Skeletal muscle cell (primary cell): ENCODE measurements at regions not wholly inside any gene's neighbourhood (a gene's known extent, or its start where the extent isn't known, plus 50 kb on each side); places are given as distances from the start of the nearest gene placed in this dataset.
"Not testable (repeated sequence)": the region's sequence is repeated elsewhere in the genome, so short reads cannot be mapped to it uniquely, and the experiment has no call there.

Experiments
- DNase-seq: peaks from one replicate; pipeline ENCODE4 v3.0.0-alpha.2; 2010; ENCODE audit warnings: low read depth
- H3K4me3 ChIP-seq: 2 replicates; pipeline ENCODE4 v1.5.1; 2011; ENCODE audit warnings: low read depth, mild to moderate bottlenecking, control low read depth, low read length, moderate library complexity

DNA sequence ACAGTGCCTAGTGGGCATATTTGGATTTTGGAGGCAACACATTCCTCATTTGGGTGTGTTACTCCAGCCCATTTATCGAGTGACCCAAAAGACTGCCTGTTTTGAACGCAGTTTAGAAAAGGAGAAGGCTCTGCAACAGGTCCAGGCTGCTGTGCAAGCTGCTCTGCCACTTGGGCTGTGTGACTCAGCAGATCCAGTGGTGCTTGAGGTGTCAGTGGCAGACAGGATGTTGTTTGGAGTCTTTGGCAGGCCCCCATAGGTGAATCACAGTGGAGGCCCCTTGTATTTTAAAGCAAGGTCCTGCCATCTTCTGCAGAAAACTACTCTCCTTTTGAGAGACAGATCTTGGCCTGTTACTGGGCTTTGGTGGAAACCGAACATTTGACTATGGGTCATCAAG is 104.0 kb downstream of the DNAJB9 start:
- not testable (repeated sequence) for H3K4me3 ChIP-seq, DNase-seq

DNA sequence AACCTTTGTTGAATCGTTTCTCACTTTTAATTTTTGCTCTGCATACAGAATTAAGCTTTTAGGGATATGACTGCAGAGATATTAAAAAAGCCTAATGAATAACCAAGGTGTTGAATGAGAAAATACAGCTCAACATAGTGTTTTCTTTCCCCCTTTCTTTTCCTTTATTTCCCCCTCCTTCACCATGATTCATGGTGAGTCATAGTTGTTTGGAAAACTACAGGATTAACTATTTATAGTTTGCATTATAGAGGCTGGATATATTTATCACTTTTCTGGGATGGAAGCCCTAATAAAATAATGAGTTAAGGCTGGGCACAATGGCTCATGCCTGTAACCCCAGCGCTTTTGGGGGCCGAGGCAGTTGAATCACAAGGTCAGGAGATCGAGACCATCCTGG is 115.0 kb downstream of the DNAJB9 start:
- no peak for DNase-seq
- H3K4me3 ChIP-seq: no peak overlapping the region

DNA sequence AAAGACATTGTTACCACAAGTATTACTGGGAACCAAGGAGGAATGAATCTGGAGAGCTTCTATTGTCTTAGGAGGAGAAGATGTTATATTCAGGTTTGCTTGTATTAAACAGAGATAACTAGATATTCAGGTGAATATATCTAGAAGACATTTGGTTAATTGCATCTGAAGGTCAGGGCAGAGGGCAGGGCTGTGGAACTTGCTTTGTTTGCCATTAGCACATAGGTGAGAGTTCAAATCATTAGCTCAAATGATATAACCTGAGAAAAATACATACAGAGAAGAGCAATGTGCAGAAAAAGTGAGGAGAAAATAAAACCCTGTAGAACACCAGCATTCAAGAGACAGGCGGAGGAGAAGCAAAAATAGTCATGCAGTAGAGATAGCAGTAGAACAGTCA is 116.8 kb downstream of the DNAJB9 start:
- H3K4me3 ChIP-seq: no peak overlapping the region

DNA sequence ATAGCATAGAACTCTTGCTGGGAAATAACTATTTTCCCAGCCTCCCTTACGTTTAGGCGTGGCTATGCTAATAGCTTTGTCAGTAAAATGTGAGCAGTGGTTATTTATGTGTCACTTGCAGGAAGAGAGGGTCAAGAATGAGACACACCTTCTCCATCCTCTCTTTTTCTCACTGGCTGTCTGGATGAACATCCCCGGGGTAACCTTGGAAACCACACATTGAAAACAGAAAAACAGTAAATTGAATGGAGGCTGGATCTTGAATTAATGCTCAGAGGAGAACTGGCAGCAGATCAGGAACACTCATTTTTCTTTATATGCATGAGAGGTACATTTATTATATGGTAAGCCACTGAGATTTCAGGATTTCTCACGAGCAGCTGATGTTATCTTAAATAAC is 127.6 kb downstream of the DNAJB9 start:
- H3K4me3 ChIP-seq: no peak overlapping the region
- DNase-seq: no peak

More for the DNA sequence above, 116.8 kb downstream of the DNAJB9 start:
- DNase-seq: no peak

DNA sequence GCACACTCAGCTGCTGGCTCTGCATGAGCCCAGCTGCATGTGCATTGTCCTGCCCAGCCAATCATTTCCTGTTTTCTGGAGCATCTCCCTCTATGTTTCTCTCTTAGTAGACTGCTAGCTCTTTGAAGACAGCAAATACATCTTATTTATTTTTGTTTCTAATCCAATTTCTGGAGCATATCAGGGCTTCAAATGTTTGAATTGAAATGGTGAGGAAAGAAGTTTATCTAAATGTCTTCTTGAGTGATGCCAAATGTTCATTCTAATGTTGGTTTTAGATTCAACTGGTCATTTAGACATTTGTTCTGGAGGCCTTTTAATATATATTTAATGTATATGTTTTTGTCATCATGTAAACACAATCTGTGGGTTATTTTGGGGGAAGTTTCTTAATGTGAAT is 141.9 kb downstream of the DNAJB9 start:
- no peak overlapping the region for H3K4me3 ChIP-seq
- no peak for DNase-seq

DNA sequence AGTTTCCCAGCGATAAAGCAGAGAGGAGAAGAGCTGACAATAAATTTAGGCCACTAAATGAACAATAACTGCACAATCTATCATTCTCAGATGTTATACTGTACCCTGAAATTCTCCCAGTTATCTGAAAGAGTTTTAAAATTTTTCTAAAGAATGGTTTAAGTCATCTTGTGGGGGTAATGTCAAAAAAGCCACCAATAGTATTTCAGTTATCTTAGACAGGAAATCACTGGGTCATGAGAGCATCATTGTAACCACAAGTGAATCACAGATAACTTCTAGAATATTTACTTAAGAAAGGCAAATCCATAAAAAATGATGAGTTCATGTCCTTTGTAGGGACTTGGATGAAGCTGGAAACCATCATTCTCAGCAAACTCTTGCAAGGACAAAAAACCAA is 147.1 kb downstream of the DNAJB9 start:
- DNase-seq: peak; percentile 14

DNA sequence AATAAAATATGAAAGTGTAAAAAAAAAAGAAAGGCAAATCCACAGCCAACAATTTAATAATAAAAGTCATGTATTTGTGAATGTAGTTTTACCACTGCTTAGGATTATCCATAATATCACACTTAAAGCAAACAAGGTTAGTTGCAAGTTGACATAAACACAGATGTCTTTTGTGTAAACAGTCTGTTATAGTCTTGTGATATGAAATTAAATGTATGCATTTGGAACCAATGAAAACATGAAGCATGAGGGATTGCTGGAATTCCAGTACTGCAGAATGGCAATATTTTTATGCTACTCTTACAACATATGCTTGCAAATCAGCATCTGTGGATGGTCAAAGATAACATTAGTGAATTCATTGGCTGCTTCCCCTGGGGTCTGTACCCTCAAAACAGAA is 148.1 kb downstream of the DNAJB9 start:
- no peak overlapping the region for H3K4me3 ChIP-seq
- no peak for DNase-seq

More for the DNA sequence above, 147.1 kb downstream of the DNAJB9 start:
- no peak overlapping the region for H3K4me3 ChIP-seq

DNA sequence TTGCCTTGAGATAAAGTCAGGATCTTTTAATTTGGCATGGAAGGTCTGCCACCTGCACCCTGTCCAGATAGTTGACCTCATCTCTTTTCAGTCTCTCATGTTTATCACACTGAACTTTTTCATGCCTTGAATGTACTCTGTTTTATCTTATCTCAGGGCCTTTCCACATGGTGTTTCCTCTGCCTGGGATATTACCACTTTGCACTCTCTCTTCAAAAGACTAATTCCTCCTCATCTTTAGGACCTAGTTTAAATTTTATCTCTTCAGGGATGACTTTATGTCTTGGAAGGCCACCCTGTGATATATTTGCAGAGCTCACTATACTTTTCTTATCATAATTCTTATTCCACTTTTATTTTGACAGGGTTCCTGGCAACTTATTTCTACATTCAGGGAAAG is 150.0 kb downstream of the DNAJB9 start:
- H3K4me3 ChIP-seq: no peak overlapping the region
- no peak for DNase-seq

DNA sequence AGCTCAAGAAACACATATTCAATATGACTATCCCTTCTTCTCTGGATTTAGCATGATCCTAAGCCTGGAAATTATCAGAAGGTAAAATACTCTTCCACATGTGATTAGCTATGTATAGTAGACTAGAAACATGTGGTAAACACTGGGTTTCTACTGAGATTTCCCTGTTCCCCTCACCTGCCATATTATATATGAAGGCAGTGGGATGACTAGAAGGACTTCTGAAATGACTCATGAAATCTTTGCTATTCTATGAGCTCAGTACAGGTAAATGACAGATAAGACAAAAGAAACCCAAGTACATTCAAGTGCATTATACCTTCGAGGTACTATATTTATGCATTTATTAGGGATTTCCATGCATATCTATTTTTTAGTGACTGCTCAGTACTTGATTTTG is 152.9 kb downstream of the DNAJB9 start:
- DNase-seq: no peak
- no peak overlapping the region for H3K4me3 ChIP-seq

DNA sequence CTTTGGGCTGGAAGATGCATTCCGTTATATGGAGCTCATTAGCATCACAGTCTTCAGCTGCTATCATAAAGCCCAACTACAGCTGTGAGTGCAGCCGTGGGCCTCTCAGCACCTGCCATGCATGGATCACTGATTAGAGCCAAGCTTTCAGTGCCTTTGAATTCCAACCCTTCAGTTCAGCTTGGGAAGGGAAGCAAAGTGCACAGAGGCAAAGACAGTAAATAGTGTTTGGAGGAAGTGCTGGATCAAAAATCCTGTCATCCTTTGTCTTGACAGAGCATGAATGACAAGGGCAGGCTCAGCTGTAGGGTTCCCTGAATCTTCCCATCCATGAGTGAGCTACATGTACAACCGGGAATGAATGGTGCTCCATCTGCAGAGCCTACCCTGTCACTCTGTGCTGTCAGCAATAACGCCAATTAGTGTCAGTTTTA is 153.7 kb downstream of the DNAJB9 start:
- H3K4me3 ChIP-seq: no peak overlapping the region
- DNase-seq: peak; percentile 13

DNA sequence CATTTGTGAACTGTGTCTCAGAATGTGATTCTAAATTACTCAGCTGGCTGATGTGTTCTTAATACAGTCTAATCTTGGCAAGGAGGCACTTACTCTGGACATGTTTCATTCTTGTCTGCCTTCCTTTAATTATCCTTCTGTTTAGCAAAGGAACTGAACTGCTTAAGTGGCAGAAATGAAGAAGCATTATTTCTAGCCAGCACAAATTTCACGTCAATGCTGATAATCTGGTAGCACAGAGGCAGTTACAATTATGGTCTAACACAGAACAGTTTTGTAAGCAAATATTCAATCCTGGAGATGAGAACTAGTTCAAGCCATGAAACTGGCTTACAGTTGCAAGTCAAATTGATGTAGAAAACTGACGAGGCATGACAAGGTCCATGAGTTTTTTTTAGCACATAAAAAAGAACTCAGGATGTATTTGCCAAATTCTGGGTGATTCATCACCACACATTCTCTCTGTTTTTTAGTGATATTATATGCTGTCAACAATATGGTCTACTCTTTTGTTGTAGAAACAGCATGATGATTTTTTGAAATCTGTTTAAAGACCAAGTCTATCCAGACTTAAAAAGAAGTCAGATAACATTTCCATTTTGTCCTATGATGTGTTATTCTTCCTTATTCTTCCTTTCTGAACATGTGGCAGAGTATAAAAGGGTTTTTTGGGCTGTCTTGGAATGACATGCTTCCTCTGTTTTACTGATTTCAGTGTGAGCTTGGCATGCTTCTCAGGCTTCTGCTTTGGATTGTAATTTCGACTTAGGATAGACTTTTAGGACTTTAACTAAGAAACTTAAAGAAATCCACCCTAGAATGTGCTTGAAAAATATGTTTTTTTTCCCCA is 154.8 kb downstream of the DNAJB9 start:
- no peak for DNase-seq

DNA sequence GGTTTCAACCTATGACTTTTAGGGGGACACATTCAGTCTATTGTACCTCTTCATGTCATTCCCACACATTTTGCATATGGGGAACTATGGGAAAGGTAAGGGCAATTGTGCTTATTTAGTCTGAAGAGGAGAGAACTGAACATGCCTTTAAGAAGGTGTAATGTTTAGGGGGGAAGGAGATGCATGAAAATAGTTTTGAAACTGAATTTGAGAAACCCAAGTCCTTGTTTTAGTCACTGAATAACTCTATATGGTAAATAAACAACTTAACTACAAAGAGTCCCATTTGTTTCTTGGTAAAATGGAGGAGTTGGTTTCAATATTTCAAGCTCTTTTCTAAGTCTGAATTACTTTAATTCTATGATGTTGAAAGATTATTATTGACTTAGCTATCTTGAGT is 166.1 kb downstream of the DNAJB9 start:
- no peak overlapping the region for H3K4me3 ChIP-seq

More for the DNA sequence above, 154.8 kb downstream of the DNAJB9 start:
- H3K4me3 ChIP-seq: no peak overlapping the region

DNA sequence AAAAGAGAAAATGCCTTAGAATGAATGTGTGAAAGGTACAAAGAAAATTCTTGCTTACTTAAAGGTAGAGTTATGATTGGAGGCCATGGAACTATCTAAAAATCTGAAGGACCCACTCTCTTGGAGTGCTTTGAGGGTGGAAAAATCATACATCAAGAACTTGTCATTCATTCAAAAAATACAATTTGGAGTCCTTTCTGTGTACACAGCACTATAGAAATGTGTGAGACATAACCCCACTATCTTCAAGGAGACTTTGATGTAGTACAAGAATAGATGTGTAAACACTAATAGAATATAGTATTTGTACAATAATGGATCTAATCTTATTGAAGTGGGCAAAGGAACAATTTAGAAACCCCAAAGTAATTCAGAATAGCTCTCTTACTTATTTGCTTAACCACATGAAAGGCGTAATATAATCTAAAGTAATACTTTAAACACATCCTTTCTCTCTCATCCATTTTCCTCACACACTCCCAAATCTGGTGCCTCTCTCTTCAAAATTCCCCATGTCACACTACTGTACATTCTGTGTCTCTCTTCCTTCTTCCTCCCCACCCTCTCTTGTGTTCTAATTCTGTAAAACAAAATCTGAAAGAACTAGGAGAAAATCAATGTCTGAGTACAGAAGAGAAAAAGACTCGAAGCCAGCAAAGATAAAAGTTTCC is 166.7 kb downstream of the DNAJB9 start:
- no peak for DNase-seq
- no peak overlapping the region for H3K4me3 ChIP-seq

More for the DNA sequence above, 166.1 kb downstream of the DNAJB9 start:
- no peak for DNase-seq

DNA sequence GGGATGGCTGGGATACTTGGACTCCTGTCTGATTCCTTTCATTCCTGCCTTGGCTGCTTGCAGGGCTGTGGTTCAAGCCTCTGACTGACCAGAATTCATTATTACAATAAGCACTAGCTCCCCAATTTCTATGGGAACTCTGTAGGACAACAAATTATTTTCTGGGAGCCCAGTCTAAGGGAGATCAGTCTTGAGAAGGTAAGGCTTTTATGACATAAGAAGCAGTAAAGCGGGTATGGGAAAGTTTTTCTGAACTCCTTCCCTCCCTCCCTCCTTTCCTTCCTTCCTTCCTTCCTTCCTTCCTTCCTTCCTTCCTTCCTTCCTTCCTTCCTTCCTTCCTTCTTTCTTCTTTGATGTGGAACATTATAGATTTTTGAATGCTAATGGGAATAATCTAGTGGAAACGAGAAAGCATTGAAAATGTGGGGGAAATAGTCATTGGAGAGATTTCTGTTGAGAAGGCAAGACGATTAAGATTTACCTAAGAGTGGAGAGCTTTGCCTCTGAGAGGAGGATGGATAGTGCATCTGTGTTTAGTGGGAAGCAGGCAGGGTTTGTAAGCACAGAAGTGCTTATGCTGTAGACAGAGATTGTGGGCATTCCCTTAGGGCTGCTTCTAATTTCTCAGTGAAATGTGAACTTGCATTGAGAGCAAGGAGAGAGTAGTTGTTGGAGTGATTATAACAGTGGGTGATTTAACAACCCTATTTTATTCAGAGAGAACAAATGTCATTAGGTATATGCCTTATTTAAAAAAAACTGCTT is 201.5 kb downstream of the DNAJB9 start:
- DNase-seq: no peak
- no peak overlapping the region for H3K4me3 ChIP-seq

DNA sequence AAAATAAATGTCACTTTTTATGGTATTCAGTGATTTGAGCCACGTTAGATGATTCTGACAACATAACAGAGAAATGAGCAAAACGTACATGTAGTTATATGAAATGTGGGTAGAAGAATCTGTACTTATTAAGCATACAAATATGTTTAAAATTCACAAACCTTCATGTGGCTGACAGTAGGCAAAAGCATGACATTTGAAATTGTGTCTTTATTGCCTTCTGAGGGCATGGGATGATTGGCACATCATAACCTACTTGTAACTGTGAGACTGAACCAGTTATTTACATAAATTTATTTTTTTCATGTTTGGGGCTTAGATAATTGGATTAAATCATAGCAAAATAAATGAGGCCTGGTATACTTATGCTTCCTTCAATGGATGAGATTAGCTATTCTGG is 202.2 kb downstream of the DNAJB9 start:
- no peak for DNase-seq

DNA sequence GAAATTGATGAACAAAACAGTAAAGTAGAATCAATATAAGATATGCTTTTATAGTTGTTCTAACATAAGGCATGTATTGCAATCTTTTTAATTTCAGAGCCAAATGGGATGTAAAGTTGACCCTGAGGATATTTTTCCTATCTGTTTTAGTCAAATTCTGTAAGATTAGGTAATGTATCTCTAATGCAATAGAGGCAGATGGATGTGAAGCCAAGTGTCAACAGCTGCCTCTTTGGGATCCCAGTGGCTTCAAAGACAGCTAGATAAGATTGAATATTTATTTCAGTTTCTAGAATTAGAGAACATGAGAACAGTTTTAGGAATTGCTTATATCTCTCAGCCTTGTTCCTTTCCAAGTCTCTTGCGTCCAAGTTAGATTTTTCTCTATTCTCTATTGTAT is 208.3 kb downstream of the DNAJB9 start:
- H3K4me3 ChIP-seq: no peak overlapping the region

More for the DNA sequence above, 202.2 kb downstream of the DNAJB9 start:
- H3K4me3 ChIP-seq: no peak overlapping the region

DNA sequence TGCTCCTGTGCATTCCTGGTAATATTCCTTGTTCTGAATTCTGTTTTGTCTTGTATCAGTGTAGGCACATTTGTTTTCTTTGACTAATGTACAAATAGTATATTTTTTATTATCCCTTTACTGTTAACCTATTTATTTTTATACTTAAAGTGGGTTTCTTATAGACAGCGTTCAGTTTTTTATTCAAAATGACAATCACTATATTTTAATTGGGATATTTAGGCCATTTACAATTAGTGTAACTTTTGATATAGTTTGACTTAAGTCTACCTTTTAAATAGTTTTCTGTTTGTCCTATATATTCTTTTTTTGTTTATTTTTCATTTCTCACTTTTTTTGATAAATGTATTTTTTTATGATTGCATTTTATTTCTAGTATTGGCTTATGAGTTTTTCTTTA is 219.8 kb downstream of the DNAJB9 start:
- H3K4me3 ChIP-seq: no peak overlapping the region
- DNase-seq: no peak

More for the DNA sequence above, 208.3 kb downstream of the DNAJB9 start:
- DNase-seq: no peak

DNA sequence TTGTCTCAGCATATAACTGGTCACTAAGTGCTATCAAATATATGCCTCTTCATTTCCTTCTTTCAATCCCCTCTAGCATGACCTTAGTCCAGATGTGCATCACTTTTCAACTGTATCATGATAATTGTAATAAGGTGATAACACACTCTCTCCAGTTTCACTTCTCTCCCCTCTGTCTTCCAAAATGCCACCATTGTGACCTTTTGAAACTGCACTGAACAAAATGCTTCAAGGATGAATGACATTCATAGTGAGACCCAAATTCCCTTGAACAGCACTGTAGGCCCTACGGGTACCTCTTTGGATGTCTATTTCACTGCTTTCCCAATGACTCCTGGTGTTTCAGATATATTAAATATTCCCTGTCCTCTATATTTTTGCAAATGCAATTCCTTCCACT is 224.8 kb downstream of the DNAJB9 start:
- H3K4me3 ChIP-seq: no peak overlapping the region
- DNase-seq: no peak

DNA sequence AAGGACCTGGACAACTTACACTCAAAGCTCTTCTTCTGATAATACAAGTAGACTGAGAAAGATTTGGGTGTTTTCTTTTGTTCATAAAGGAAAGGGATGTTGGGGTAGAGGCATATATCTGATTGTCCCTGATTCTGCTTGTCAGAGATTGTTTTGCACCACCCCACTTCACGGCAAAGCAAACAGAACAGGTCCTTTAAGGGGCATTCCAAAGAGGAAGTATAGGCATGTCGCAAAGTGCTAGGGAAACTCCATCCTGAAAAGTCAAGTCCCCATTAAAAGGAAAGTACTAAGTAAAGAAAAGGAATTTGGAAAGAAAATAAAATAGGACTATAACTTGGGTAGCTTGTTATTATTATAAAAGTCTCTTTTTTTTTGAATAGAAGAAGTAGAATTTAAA is 233.0 kb downstream of the DNAJB9 start:
- no peak overlapping the region for H3K4me3 ChIP-seq
- no peak for DNase-seq

DNA sequence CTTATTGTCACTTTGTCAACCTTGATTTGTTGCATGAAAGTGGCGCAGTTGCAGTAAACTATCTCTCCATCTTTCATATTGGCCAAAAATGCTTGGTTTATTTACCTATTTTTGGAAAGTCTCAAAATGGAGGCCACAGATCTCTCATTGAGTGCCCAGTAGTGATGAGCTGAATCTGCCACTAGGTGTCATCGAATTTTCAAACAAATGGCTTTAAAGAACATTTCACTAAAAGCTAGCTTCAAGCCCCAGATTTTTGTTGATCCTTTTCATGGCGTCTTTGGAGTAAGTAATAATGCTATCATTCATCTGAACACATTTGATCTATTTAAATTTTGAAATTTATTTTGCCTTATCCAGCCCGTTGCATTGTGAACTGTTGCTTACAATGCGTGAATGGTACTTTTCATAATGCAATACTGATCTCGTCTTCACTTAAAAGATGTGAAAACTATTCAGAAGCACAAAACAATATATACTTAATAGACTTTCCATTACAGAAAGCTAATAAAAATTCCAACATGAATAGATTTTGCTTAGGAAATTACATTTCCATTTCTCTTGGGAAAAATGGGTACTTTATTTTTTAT is 236.2 kb downstream of the DNAJB9 start:
- DNase-seq: peak; percentile 6
- no peak overlapping the region for H3K4me3 ChIP-seq
